ENCODE measurements at regions not wholly inside any gene's neighbourhood (a gene's known extent, or its start where the extent isn't known, plus 50 kb on each side); places are given as distances from the start of the nearest gene placed in this dataset.

GRCh38 chr15:87347806-87348515 lies 908.6 kb downstream of the NTRK3 start:
- TF ChIP-seq EZH2 (IDR thresholded peaks at IDR 0.05; ENCODE audit: low read length, missing control alignments) (no peak), CTCF (conservative IDR thresholded peaks at IDR 0.05 in 1 of 2, IDR thresholded peaks at IDR 0.05 in 1 of 2; ENCODE audit: low read depth in 1 of 2, low read length in 2 of 2) (no peak)
- Histone ChIP-seq H3K9ac (ENCODE audit: insufficient read depth, low read length) (no peak overlapping the region), H3K79me2 (ENCODE audit: control insufficient read depth, insufficient read depth, low read length) (no peaks in the 10 kb centered on the region), H3K9me3 (ENCODE audit: control insufficient read depth, insufficient read depth, low read depth, low read length) (no peaks in the 10 kb centered on the region), H3K36me3 (ENCODE audit: control insufficient read depth, insufficient read depth, low read length) (no peaks in the 10 kb centered on the region), H3K27me3 (ENCODE audit: control insufficient read depth, insufficient read depth, low read length) (no peaks in the 10 kb centered on the region), H2AFZ (ENCODE audit: low read length) (no peak overlapping the region), H3K4me2 (ENCODE audit: extremely low read depth, insufficient read depth, low read length) (no peak overlapping the region), H3K4me3 (replicated peaks in 1 of 4; ENCODE audit: control extremely low read depth in 1 of 4, insufficient read depth in 1 of 4, low read depth in 3 of 4, low read length in 4 of 4) (no peak overlapping the region), H3K27ac (ENCODE audit: insufficient read depth, low read length) (no peak overlapping the region), H3K4me1 (ENCODE audit: control insufficient read depth, extremely low read depth, insufficient read depth, low read length) (peaks cover 4% of the 10 kb centered on the region), H4K20me1 (ENCODE audit: control insufficient read depth, extremely low read depth, insufficient read depth, low read length) (no peaks in the 10 kb centered on the region)
- no peak for DNase-seq (ENCODE audit: low read depth in 2 of 2)

- Histone ChIP-seq H2AFZ (ENCODE audit: low read length) (no peak overlapping the region), H3K4me1 (ENCODE audit: control insufficient read depth, extremely low read depth, insufficient read depth, low read length) (peaks cover 4% of the 10 kb centered on the region), H3K4me2 (ENCODE audit: extremely low read depth, insufficient read depth, low read length) (no peak overlapping the region), H4K20me1 (ENCODE audit: control insufficient read depth, extremely low read depth, insufficient read depth, low read length) (no peaks in the 10 kb centered on the region), H3K9ac (ENCODE audit: insufficient read depth, low read length) (no peak overlapping the region), H3K9me3 (ENCODE audit: control insufficient read depth, insufficient read depth, low read depth, low read length) (no peaks in the 10 kb centered on the region), H3K79me2 (ENCODE audit: control insufficient read depth, insufficient read depth, low read length) (no peaks in the 10 kb centered on the region), H3K4me3 (replicated peaks in 1 of 4; ENCODE audit: control extremely low read depth in 1 of 4, insufficient read depth in 1 of 4, low read depth in 3 of 4, low read length in 4 of 4) (no peak overlapping the region), H3K27me3 (ENCODE audit: control insufficient read depth, insufficient read depth, low read length) (no peaks in the 10 kb centered on the region), H3K36me3 (ENCODE audit: control insufficient read depth, insufficient read depth, low read length) (no peaks in the 10 kb centered on the region), H3K27ac (ENCODE audit: insufficient read depth, low read length) (no peak overlapping the region)
- DNase-seq (ENCODE audit: low read depth in 2 of 2) = no peak
- TF ChIP-seq EZH2 (IDR thresholded peaks at IDR 0.05; ENCODE audit: low read length, missing control alignments) = no peak
- TF ChIP-seq CTCF (conservative IDR thresholded peaks at IDR 0.05 in 1 of 2, IDR thresholded peaks at IDR 0.05 in 1 of 2; ENCODE audit: low read depth in 1 of 2, low read length in 2 of 2) = no peak
These were observed 910.6 kb downstream of the NTRK3 start for GRCh38 chr15:87345961-87346360.

- H3K27ac ChIP-seq (ENCODE audit: insufficient read depth, low read length) = no peak overlapping the region
- DNase-seq (ENCODE audit: low read depth in 2 of 2) = no peak
- no peaks in the 10 kb centered on the region for H4K20me1 ChIP-seq (ENCODE audit: control insufficient read depth, extremely low read depth, insufficient read depth, low read length)
- no peaks in the 10 kb centered on the region for H3K36me3 ChIP-seq (ENCODE audit: control insufficient read depth, insufficient read depth, low read length)
- H2AFZ ChIP-seq (ENCODE audit: low read length) = no peak overlapping the region
- no peak for TF ChIP-seq CTCF (conservative IDR thresholded peaks at IDR 0.05 in 1 of 2, IDR thresholded peaks at IDR 0.05 in 1 of 2; ENCODE audit: low read depth in 1 of 2, low read length in 2 of 2)
- no peak for TF ChIP-seq EZH2 (IDR thresholded peaks at IDR 0.05; ENCODE audit: low read length, missing control alignments)
- no peak overlapping the region for H3K4me3 ChIP-seq (replicated peaks in 1 of 4; ENCODE audit: control extremely low read depth in 1 of 4, insufficient read depth in 1 of 4, low read depth in 3 of 4, low read length in 4 of 4)
- no peaks in the 10 kb centered on the region for H3K9me3 ChIP-seq (ENCODE audit: control insufficient read depth, insufficient read depth, low read depth, low read length)
- peaks cover 4% of the 10 kb centered on the region for H3K4me1 ChIP-seq (ENCODE audit: control insufficient read depth, extremely low read depth, insufficient read depth, low read length)
- no peaks in the 10 kb centered on the region for H3K27me3 ChIP-seq (ENCODE audit: control insufficient read depth, insufficient read depth, low read length)
- H3K9ac ChIP-seq (ENCODE audit: insufficient read depth, low read length) = no peak overlapping the region
- no peaks in the 10 kb centered on the region for H3K79me2 ChIP-seq (ENCODE audit: control insufficient read depth, insufficient read depth, low read length)
- H3K4me2 ChIP-seq (ENCODE audit: extremely low read depth, insufficient read depth, low read length) = no peak overlapping the region
These were observed 912.6 kb downstream of the NTRK3 start for GRCh38 chr15:87343966-87344365.
